ENCODE measurements at regions not wholly inside any gene's neighbourhood (a gene's known extent, or its start where the extent isn't known, plus 50 kb on each side); places are given as distances from the start of the nearest gene placed in this dataset.
"Not testable (repeated sequence)": the region's sequence is repeated elsewhere in the genome, so short reads cannot be mapped to it uniquely, and the experiment has no call there.

- DNase-seq, result not testable (repeated sequence)
Measured at GRCh38 chr5:176061269-176061622, 93.1 kb upstream of the THOC3 start.

GRCh38 chr5:176061660-176062059 is 93.5 kb upstream of the THOC3 start:
- DNase-seq, result not testable (repeated sequence)

GRCh38 chr5:176066262-176066945 is 98.3 kb upstream of the THOC3 start:
- not testable (repeated sequence) for DNase-seq

GRCh38 chr5:176067162-176067561 is 99.0 kb upstream of the THOC3 start:
- DNase-seq, result not testable (repeated sequence)

GRCh38 chr5:176067948-176068347 is 99.8 kb upstream of the THOC3 start:
- DNase-seq, result not testable (repeated sequence)

GRCh38 chr5:176073996-176074571 is 106.0 kb upstream of the THOC3 start:
- not testable (repeated sequence) for DNase-seq

- not testable (repeated sequence) for DNase-seq
Measured at GRCh38 chr5:176083717-176084116, 115.6 kb upstream of the THOC3 start.

GRCh38 chr5:176103083-176103482 is 135.0 kb upstream of the THOC3 start:
- not testable (repeated sequence) for DNase-seq

- not testable (repeated sequence) for DNase-seq
Measured at GRCh38 chr5:176112888-176113287, 125.3 kb upstream of the SIMC1 start.

GRCh38 chr5:176113673-176114335 is 124.4 kb upstream of the SIMC1 start:
- DNase-seq, result not testable (repeated sequence)

GRCh38 chr5:176114825-176115224 is 123.4 kb upstream of the SIMC1 start:
- not testable (repeated sequence) for DNase-seq

- DNase-seq, result not testable (repeated sequence)
Measured at GRCh38 chr5:176117699-176118238, 120.5 kb upstream of the SIMC1 start.

- DNase-seq, result not testable (repeated sequence)
Measured at GRCh38 chr5:176122361-176122760, 115.9 kb upstream of the SIMC1 start.

- DNase-seq, result not testable (repeated sequence)
Measured at GRCh38 chr5:176124120-176124519, 114.1 kb upstream of the SIMC1 start.

- no peak for DNase-seq
Measured at GRCh38 chr5:176131771-176132170, 106.5 kb upstream of the SIMC1 start.

GRCh38 chr5:176132471-176133288 is 105.5 kb upstream of the SIMC1 start:
- peak; percentile 28 for DNase-seq

GRCh38 chr5:176133289-176133870 is 104.8 kb upstream of the SIMC1 start:
- peak; percentile 31 for DNase-seq

- no peak for DNase-seq
Measured at GRCh38 chr5:176133877-176134276, 104.3 kb upstream of the SIMC1 start.

- no peak for DNase-seq
Measured at GRCh38 chr5:176134529-176135223, 103.5 kb upstream of the SIMC1 start.

GRCh38 chr5:176140138-176140537 is 98.1 kb upstream of the SIMC1 start:
- DNase-seq, result not testable (repeated sequence)

GRCh38 chr5:176144508-176144907 is 93.7 kb upstream of the SIMC1 start:
- DNase-seq, result no peak

- DNase-seq, result not testable (repeated sequence)
Measured at GRCh38 chr5:176149948-176150347, 88.3 kb upstream of the SIMC1 start.
